ENCODE measurements at regions not wholly inside any gene's neighbourhood (a gene's known extent, or its start where the extent isn't known, plus 50 kb on each side); places are given as distances from the start of the nearest gene placed in this dataset.
"Not testable (repeated sequence)": the region's sequence is repeated elsewhere in the genome, so short reads cannot be mapped to it uniquely, and the experiment has no call there.

- in situ Hi-C loops (cut with HindIII; ENCODE audit: low sequenced_read_pairs): no loop called here
- H3K4me3 ChIP-seq (ENCODE audit: low read depth, low read length): no peak overlapping the region
- TF ChIP-seq CTCF (IDR thresholded peaks at IDR 0.05; ENCODE audit: low read depth, low read length): no peak
- DNase-seq (ENCODE audit: low read depth, low spot score): no peak
Observed at GRCh38 chr6:27550692-27551091, 77.8 kb upstream of the ZNF184 start.

GRCh38 chr6:27549241-27549598 is 76.3 kb upstream of the ZNF184 start:
- in situ Hi-C loops (cut with HindIII; ENCODE audit: low sequenced_read_pairs); H3K4me3 ChIP-seq (ENCODE audit: low read depth, low read length); DNase-seq (ENCODE audit: low read depth, low spot score): not testable (repeated sequence)

GRCh38 chr6:27547157-27548075 is 74.5 kb upstream of the ZNF184 start:
- H3K4me3 ChIP-seq (ENCODE audit: low read depth, low read length): peak overlapping the region; percentile 38
- DNase-seq (ENCODE audit: low read depth, low spot score): peak; percentile 62
- TF ChIP-seq CTCF (IDR thresholded peaks at IDR 0.05; ENCODE audit: low read depth, low read length): no peak
- in situ Hi-C loops (cut with HindIII; ENCODE audit: low sequenced_read_pairs): no loop called here

- in situ Hi-C loops (cut with HindIII; ENCODE audit: low sequenced_read_pairs): no loop called here
- no peak for DNase-seq (ENCODE audit: low read depth, low spot score)
- no peak overlapping the region for H3K4me3 ChIP-seq (ENCODE audit: low read depth, low read length)
- no peak for TF ChIP-seq CTCF (IDR thresholded peaks at IDR 0.05; ENCODE audit: low read depth, low read length)
Observed at GRCh38 chr6:27546522-27546921, 73.6 kb upstream of the ZNF184 start.

- in situ Hi-C loops (cut with HindIII; ENCODE audit: low sequenced_read_pairs): no loop called here
- peak overlapping the region; percentile 50 for H3K4me3 ChIP-seq (ENCODE audit: low read depth, low read length)
- no peak for TF ChIP-seq CTCF (IDR thresholded peaks at IDR 0.05; ENCODE audit: low read depth, low read length)
- DNase-seq (ENCODE audit: low read depth, low spot score): peak; percentile 69
Observed at GRCh38 chr6:27545271-27546046, 72.6 kb upstream of the ZNF184 start.

GRCh38 chr6:27544612-27545260 is 71.8 kb upstream of the ZNF184 start:
- in situ Hi-C loops (cut with HindIII; ENCODE audit: low sequenced_read_pairs): no loop called here
- TF ChIP-seq CTCF (IDR thresholded peaks at IDR 0.05; ENCODE audit: low read depth, low read length): no peak
- DNase-seq (ENCODE audit: low read depth, low spot score): no peak
- H3K4me3 ChIP-seq (ENCODE audit: low read depth, low read length): peak overlapping the region; percentile 50

- DNase-seq (ENCODE audit: low read depth, low spot score); in situ Hi-C loops (cut with HindIII; ENCODE audit: low sequenced_read_pairs): not testable (repeated sequence)
- H3K4me3 ChIP-seq (ENCODE audit: low read depth, low read length): peak overlapping the region; percentile 50
Observed at GRCh38 chr6:27544135-27544534, 71.2 kb upstream of the ZNF184 start.
